ENCODE measurements at regions not wholly inside any gene's neighbourhood (a gene's known extent, or its start where the extent isn't known, plus 50 kb on each side); places are given as distances from the start of the nearest gene placed in this dataset.

GRCh38 chr2:240224676-240225075, 84.2 kb upstream of the OTOS start:
- TF ChIP-seq USF2 (IDR thresholded peaks at IDR 0.05; ENCODE audit: low read length) (no peak), POLR2AphosphoS5 (IDR thresholded peaks at IDR 0.05; ENCODE audit: low read depth, low read length) (no peak), EP300 (IDR thresholded peaks at IDR 0.05; ENCODE audit: borderline replicate concordance in 1 of 2, low read depth in 2 of 2, low read length in 2 of 2) (no peak), CTCF (IDR thresholded peaks at IDR 0.05; ENCODE audit: control extremely low read depth in 1 of 3, insufficient read depth in 1 of 3, low read depth in 1 of 3, low read length in 3 of 3) (no peak), POLR2A (IDR thresholded peaks at IDR 0.05; ENCODE audit: control extremely low read depth in 1 of 2, low read depth in 2 of 2, low read length in 2 of 2) (no peak), ZNF274 (IDR thresholded peaks at IDR 0.05; ENCODE audit: borderline replicate concordance, extremely low read depth, low read length) (no peak), EZH2 (IDR thresholded peaks at IDR 0.05; ENCODE audit: low read depth, low read length, severe bottlenecking) (no peak)

Data from H1 (cell line).